Keratinocyte (primary cell): ENCODE measurements at regions not wholly inside any gene's neighbourhood (a gene's known extent, or its start where the extent isn't known, plus 50 kb on each side); places are given as distances from the start of the nearest gene placed in this dataset.
A peak's percentile ranks its signal among the peaks of the same experiment; 100 is the strongest.

ENCODE experiments used
- DNase-seq: peaks from one replicate; pipeline ENCODE4 v3.0.0-alpha.2; 2011; ENCODE audit warnings: low read depth, missing footprints, low spot score
- FAIRE-seq: peaks from 2 replicates; lab custom pipeline; 2011; peaks lifted over from hg19 to GRCh38; lab: Jason Lieb, UNC
- H2AFZ ChIP-seq: 2 replicates; pipeline ENCODE4 v1.6.0; 2012; ENCODE audit warnings: low read length, control low read depth, inconsistent platforms; ENCODE audit not compliant: control insufficient read depth
- H3K27ac ChIP-seq: 2 replicates; pipeline ENCODE4 v1.5.1; 2011; ENCODE audit warnings: low read length; ENCODE audit not compliant: control insufficient read depth, insufficient read depth
- H3K27me3 ChIP-seq: 3 replicates; pipeline ENCODE4 v1.6.0; 2011; ENCODE audit warnings: low read length; ENCODE audit not compliant: control insufficient read depth, insufficient read depth; ENCODE audit errors: extremely low read depth
- H3K36me3 ChIP-seq, 2 experiments: 2 replicates in 1 of 2; 3 replicates in 1 of 2; pipeline ENCODE4 v1.5.1; 2011; ENCODE audit warnings: low read length in 2 of 2, mild to moderate bottlenecking in 1 of 2; ENCODE audit not compliant: control insufficient read depth in 2 of 2, insufficient read depth in 2 of 2; ENCODE audit errors: extremely low read depth in 1 of 2
- H3K4me1 ChIP-seq: 3 replicates; pipeline ENCODE4 v1.5.1; 2011; ENCODE audit warnings: low read length; ENCODE audit not compliant: control insufficient read depth, insufficient read depth; ENCODE audit errors: extremely low read depth
- H3K4me2 ChIP-seq: 3 replicates; pipeline ENCODE4 v1.6.0; 2011; ENCODE audit warnings: low read depth, low read length; ENCODE audit not compliant: control insufficient read depth, insufficient read depth; ENCODE audit errors: extremely low read depth
- H3K4me3 ChIP-seq, 3 experiments: fragments of 200-600 bp in 1 of 3; sonication (generic) in 1 of 3; 2 replicates in 2 of 3; 3 replicates in 1 of 3; pipeline ENCODE4 v1.5.1; 2011 to 2016; ENCODE audit warnings: low read length in 3 of 3, mild to moderate bottlenecking in 3 of 3, control low read depth in 2 of 3, inconsistent platforms in 1 of 3, low read depth in 1 of 3, mixed read lengths in 1 of 3, mixed run types in 1 of 3, moderate library complexity in 1 of 3; ENCODE audit not compliant: control insufficient read depth in 2 of 3, insufficient read depth in 2 of 3; ENCODE audit errors: extremely low read depth in 1 of 3
- H3K79me2 ChIP-seq: 2 replicates; pipeline ENCODE4 v1.6.0; 2012; ENCODE audit warnings: low read length; ENCODE audit not compliant: control insufficient read depth, insufficient read depth
- H3K9ac ChIP-seq: 3 replicates; pipeline ENCODE4 v1.6.0; 2011; ENCODE audit warnings: low read length; ENCODE audit not compliant: control insufficient read depth, insufficient read depth; ENCODE audit errors: extremely low read depth
- H3K9me1 ChIP-seq: 3 replicates; pipeline ENCODE4 v1.6.0; 2011; ENCODE audit warnings: low read length; ENCODE audit not compliant: control insufficient read depth, insufficient read depth; ENCODE audit errors: extremely low read depth
- H3K9me3 ChIP-seq: 2 replicates; pipeline ENCODE4 v1.5.1; 2012; ENCODE audit warnings: low read depth, low read length; ENCODE audit not compliant: control insufficient read depth
- H4K20me1 ChIP-seq: 3 replicates; pipeline ENCODE4 v1.6.0; 2011; ENCODE audit warnings: low read length; ENCODE audit not compliant: control insufficient read depth, insufficient read depth; ENCODE audit errors: extremely low read depth
- EZH2 ChIP-seq: IDR thresholded peaks from one replicate; pipeline ENCODE4 v1.6.1; 2012; ENCODE audit warnings: inconsistent platforms, mild to moderate bottlenecking, low read length, moderate library complexity
- dilution Hi-C: fragments of 300-500 bp; cut with MboI; formaldehyde crosslinking; loops from one replicate; pipeline ENCODE4 v1.7.0; 2020; ENCODE audit warnings: low sequenced_read_pairs; ENCODE audit not compliant: extremely low pct_ligation_motif_present
- TF ChIP-seq, protein P1 (sequence below), 3 experiments: IDR thresholded peaks in 1 of 3; conservative IDR thresholded peaks in 1 of 3; optimal IDR thresholded peaks in 1 of 3; 2 replicates in 2 of 3; 3 replicates in 1 of 3; pipeline versions ENCODE3 to v1.5.1; 2011; ENCODE audit warnings: low read length in 3 of 3, mild to moderate bottlenecking in 3 of 3, moderate library complexity in 2 of 3, control low read depth in 1 of 3, inconsistent platforms in 1 of 3; ENCODE audit not compliant: insufficient read depth in 2 of 3; ENCODE audit errors: extremely low read depth in 1 of 3

- Histone ChIP-seq H4K20me1 (no peaks in the 10 kb centered on the region), H3K9me3 (no peaks in the 10 kb centered on the region), H3K27me3 (no peaks in the 10 kb centered on the region), H3K4me3 (peak overlapping the region in 1 of 3 experiments; percentile 21), H3K4me1 (peaks cover 49% of the 10 kb centered on the region), H3K4me2 (peak overlapping the region; percentile 48), H3K79me2 (no peaks in the 10 kb centered on the region), H3K9me1 (no peaks in the 10 kb centered on the region), H2AFZ (no peak overlapping the region), H3K36me3 (no peaks in the 10 kb centered on the region), H3K27ac (peak overlapping the region; percentile 92), H3K9ac (peak overlapping the region; percentile 69)
- no peak for FAIRE-seq
- no peak for TF ChIP-seq EZH2
- TF ChIP-seq, protein P1, sequence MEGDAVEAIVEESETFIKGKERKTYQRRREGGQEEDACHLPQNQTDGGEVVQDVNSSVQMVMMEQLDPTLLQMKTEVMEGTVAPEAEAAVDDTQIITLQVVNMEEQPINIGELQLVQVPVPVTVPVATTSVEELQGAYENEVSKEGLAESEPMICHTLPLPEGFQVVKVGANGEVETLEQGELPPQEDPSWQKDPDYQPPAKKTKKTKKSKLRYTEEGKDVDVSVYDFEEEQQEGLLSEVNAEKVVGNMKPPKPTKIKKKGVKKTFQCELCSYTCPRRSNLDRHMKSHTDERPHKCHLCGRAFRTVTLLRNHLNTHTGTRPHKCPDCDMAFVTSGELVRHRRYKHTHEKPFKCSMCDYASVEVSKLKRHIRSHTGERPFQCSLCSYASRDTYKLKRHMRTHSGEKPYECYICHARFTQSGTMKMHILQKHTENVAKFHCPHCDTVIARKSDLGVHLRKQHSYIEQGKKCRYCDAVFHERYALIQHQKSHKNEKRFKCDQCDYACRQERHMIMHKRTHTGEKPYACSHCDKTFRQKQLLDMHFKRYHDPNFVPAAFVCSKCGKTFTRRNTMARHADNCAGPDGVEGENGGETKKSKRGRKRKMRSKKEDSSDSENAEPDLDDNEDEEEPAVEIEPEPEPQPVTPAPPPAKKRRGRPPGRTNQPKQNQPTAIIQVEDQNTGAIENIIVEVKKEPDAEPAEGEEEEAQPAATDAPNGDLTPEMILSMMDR (optimal IDR thresholded peaks at IDR 0.05 in 1 of 3, IDR thresholded peaks at IDR 0.05 in 1 of 3, conservative IDR thresholded peaks at IDR 0.05 in 1 of 3; ENCODE audit: extremely low read depth in 1 of 3, insufficient read depth in 2 of 3, low read length in 3 of 3), result no peak
- dilution Hi-C loops, result no loop called here
- no peak for DNase-seq
Measured at GRCh38 chr10:5585517-5586206, 60.9 kb downstream of the CALML3 start.

DNA sequence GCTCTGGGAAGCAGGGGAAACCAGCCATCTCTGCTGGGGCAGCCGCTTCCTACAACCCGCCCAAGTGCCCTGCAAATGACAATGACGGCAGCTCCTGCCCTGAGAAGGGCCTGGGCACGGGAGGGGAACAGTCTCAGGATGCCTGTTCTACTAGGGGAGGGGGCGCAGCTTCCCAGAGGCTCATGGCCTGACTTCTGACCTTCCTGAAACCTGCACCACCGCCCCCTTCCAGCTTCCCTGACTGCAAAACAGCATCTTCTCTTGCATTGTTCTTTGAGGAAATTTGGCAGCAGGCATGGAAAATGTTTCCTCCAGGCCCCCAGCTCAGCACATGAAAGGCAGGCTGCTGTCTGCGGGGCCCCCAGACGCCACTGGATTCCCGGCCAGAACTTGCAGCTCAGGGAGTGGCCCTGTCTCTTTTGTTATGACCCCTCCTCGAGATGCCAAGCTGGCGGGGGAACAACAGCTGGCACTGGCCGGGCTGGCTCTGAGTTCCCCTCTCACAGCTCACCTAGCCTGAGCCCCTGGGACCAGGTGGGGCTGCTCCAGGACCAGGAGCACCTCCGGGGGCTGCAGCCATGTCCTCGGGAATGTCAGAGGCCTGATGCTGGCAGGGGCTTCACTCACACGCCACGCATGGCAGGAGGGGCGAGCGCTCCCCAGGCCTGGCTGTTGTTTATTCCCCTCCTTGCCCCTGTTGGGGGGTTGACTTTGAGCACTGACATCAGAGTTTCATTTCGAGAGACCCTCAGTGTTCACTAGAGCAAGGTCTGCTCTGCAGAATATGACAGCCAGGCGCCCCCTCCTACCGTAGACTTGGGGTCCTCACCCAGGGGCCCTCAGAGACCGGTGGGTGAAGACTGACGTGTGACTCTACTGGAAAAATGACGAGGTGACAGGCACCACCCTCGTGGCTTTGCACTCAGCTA is 62.7 kb downstream of the CALML3 start:
- no peak overlapping the region for H3K4me3 ChIP-seq
- no peaks in the 10 kb centered on the region for H3K9me3 ChIP-seq
- H3K9me1 ChIP-seq, result no peaks in the 10 kb centered on the region
- TF ChIP-seq, protein P1 (optimal IDR thresholded peaks at IDR 0.05 in 1 of 3, IDR thresholded peaks at IDR 0.05 in 1 of 3, conservative IDR thresholded peaks at IDR 0.05 in 1 of 3; ENCODE audit: extremely low read depth in 1 of 3, insufficient read depth in 2 of 3, low read length in 3 of 3), result no peak
- TF ChIP-seq EZH2, result no peak
- H3K36me3 ChIP-seq, result no peaks in the 10 kb centered on the region
- H2AFZ ChIP-seq, result no peak overlapping the region
- dilution Hi-C loops, result no loop called here
- no peak overlapping the region for H3K9ac ChIP-seq
- H3K27ac ChIP-seq, result no peak overlapping the region
- no peak for FAIRE-seq
- no peak overlapping the region for H3K4me2 ChIP-seq
- H4K20me1 ChIP-seq, result no peaks in the 10 kb centered on the region
- no peaks in the 10 kb centered on the region for H3K79me2 ChIP-seq
- DNase-seq, result no peak
- no peaks in the 10 kb centered on the region for H3K27me3 ChIP-seq
- H3K4me1 ChIP-seq, result peaks cover 49% of the 10 kb centered on the region
